ENCODE measurements at regions not wholly inside any gene's neighbourhood (a gene's known extent, or its start where the extent isn't known, plus 50 kb on each side); places are given as distances from the start of the nearest gene placed in this dataset.

DNA sequence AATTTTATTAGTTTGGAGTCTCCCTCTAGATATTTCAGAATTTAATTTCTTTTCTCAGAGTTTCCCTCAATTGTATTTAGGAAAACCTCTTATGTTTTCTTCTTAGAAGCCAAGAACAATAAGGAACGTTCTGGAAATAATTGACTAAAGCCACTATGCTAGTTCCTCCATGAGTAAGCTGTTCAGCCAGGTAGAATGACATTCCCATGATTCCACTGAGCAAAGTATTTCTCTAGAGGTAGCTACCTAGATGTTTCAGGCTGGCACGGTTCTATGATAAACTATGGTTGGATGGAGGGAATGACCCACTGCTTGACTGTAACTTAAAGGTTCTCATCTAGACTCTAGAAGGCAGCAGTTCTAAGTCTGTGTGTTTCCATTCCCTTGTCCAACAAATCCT is 62.4 kb downstream of the CLDN17 start:
- TF ChIP-seq SUZ12 (IDR thresholded peaks at IDR 0.05; ENCODE audit: extremely low read depth, insufficient read depth, insufficient read length): no peak
- TF ChIP-seq YY1 (IDR thresholded peaks at IDR 0.05; ENCODE audit: insufficient read depth, insufficient read length): no peak
- no peak for TF ChIP-seq ZNF274 (IDR thresholded peaks at IDR 0.05; ENCODE audit: low read depth, low read length)
- H3K4me3 ChIP-seq (ENCODE audit: insufficient read length, low read depth): no peak overlapping the region

DNA sequence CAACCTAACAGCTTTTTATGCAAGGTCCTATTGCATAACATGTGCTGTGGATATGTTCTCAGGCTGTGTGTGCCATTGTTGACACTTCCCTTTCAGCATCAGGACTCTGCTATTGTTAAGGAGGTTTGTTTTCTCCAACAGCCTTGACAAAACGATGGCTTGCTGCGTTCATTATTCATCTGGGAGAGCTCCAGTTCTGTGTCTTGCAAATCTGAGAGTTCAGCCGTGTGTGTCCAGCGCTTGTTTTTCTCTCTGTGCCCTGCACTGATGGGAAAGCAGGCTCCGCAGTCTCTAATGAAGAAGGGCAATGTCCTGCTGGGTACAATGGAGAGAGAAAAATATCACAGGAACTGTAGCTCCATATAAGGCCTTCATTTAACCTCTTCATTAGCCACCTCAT is 63.7 kb downstream of the CLDN17 start:
- TF ChIP-seq YY1 (IDR thresholded peaks at IDR 0.05; ENCODE audit: insufficient read depth, insufficient read length) (no peak), SUZ12 (IDR thresholded peaks at IDR 0.05; ENCODE audit: extremely low read depth, insufficient read depth, insufficient read length) (no peak), ZNF274 (IDR thresholded peaks at IDR 0.05; ENCODE audit: low read depth, low read length) (no peak)
- DNase-seq (ENCODE audit: low read depth, low spot score): peak; percentile 43
- H3K9ac ChIP-seq (ENCODE audit: insufficient read length, low read depth): no peak overlapping the region
- no peaks in the 10 kb centered on the region for H3K9me3 ChIP-seq (ENCODE audit: insufficient read depth, low read length)
- no peak overlapping the region for H3K4me3 ChIP-seq (ENCODE audit: insufficient read length, low read depth)
- H3K27me3 ChIP-seq (ENCODE audit: insufficient read depth, insufficient read length): no peaks in the 10 kb centered on the region
- no peaks in the 10 kb centered on the region for H3K36me3 ChIP-seq (ENCODE audit: insufficient read depth, insufficient read length, low read length)
- H3K4me1 ChIP-seq (ENCODE audit: insufficient read depth, insufficient read length): no peaks in the 10 kb centered on the region

More for the DNA sequence above, 62.4 kb downstream of the CLDN17 start:
- Histone ChIP-seq H3K9me3 (ENCODE audit: insufficient read depth, low read length) (no peaks in the 10 kb centered on the region), H3K9ac (ENCODE audit: insufficient read length, low read depth) (no peak overlapping the region), H3K27me3 (ENCODE audit: insufficient read depth, insufficient read length) (no peaks in the 10 kb centered on the region), H3K36me3 (ENCODE audit: insufficient read depth, insufficient read length, low read length) (no peaks in the 10 kb centered on the region), H3K4me1 (ENCODE audit: insufficient read depth, insufficient read length) (no peaks in the 10 kb centered on the region)
- DNase-seq (ENCODE audit: low read depth, low spot score): no peak

DNA sequence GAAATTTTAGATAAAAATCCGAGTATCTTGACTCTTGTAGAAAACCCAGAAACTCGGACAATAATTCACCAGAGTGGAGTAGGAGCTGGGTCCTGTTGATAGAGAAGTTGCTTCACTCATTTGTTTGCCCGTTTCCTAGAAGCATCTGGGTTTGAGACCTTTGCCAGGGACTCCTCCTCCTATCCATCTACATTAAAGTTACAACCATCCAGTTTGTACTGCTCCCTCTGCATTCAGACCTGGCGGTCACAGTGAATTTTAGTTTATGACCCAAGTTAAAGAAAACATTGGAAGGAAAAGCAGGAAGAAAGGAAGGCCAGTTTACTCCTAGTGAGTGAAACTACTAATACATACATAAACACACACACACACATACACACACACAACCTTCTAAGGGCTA is 64.6 kb downstream of the CLDN17 start:
- no peak for TF ChIP-seq YY1 (IDR thresholded peaks at IDR 0.05; ENCODE audit: insufficient read depth, insufficient read length)
- no peak for TF ChIP-seq SUZ12 (IDR thresholded peaks at IDR 0.05; ENCODE audit: extremely low read depth, insufficient read depth, insufficient read length)
- TF ChIP-seq ZNF274 (IDR thresholded peaks at IDR 0.05; ENCODE audit: low read depth, low read length): no peak
- Histone ChIP-seq H3K9me3 (ENCODE audit: insufficient read depth, low read length) (no peaks in the 10 kb centered on the region), H3K4me1 (ENCODE audit: insufficient read depth, insufficient read length) (no peaks in the 10 kb centered on the region), H3K27me3 (ENCODE audit: insufficient read depth, insufficient read length) (no peaks in the 10 kb centered on the region), H3K36me3 (ENCODE audit: insufficient read depth, insufficient read length, low read length) (no peaks in the 10 kb centered on the region), H3K9ac (ENCODE audit: insufficient read length, low read depth) (no peak overlapping the region), H3K4me3 (ENCODE audit: insufficient read length, low read depth) (no peak overlapping the region)
- DNase-seq (ENCODE audit: low read depth, low spot score): no peak

GRCh38 chr21:30097791-30098190 is 68.8 kb downstream of the CLDN17 start:
- Histone ChIP-seq H3K9ac (ENCODE audit: insufficient read length, low read depth) (no peak overlapping the region), H3K36me3 (ENCODE audit: insufficient read depth, insufficient read length, low read length) (no peaks in the 10 kb centered on the region), H3K4me1 (ENCODE audit: insufficient read depth, insufficient read length) (no peaks in the 10 kb centered on the region), H3K4me3 (ENCODE audit: insufficient read length, low read depth) (no peak overlapping the region), H3K9me3 (ENCODE audit: insufficient read depth, low read length) (no peaks in the 10 kb centered on the region), H3K27me3 (ENCODE audit: insufficient read depth, insufficient read length) (no peaks in the 10 kb centered on the region)
- TF ChIP-seq ZNF274 (IDR thresholded peaks at IDR 0.05; ENCODE audit: low read depth, low read length) (no peak), SUZ12 (IDR thresholded peaks at IDR 0.05; ENCODE audit: extremely low read depth, insufficient read depth, insufficient read length) (no peak), YY1 (IDR thresholded peaks at IDR 0.05; ENCODE audit: insufficient read depth, insufficient read length) (no peak)
- no peak for DNase-seq (ENCODE audit: low read depth, low spot score)

- Histone ChIP-seq H3K9me3 (ENCODE audit: insufficient read depth, low read length) (0 out of 2 replicates have a peak, but pooled peaks cover 9% of the 10 kb centered on the region), H3K36me3 (ENCODE audit: insufficient read depth, insufficient read length, low read length) (no peaks in the 10 kb centered on the region), H3K27me3 (ENCODE audit: insufficient read depth, insufficient read length) (no peaks in the 10 kb centered on the region), H3K4me1 (ENCODE audit: insufficient read depth, insufficient read length) (no peaks in the 10 kb centered on the region), H3K9ac (ENCODE audit: insufficient read length, low read depth) (no peak overlapping the region), H3K4me3 (ENCODE audit: insufficient read length, low read depth) (no peak overlapping the region)
- peak; percentile 86 for DNase-seq (ENCODE audit: low read depth, low spot score)
- no peak for TF ChIP-seq ZNF274 (IDR thresholded peaks at IDR 0.05; ENCODE audit: low read depth, low read length)
- TF ChIP-seq SUZ12 (IDR thresholded peaks at IDR 0.05; ENCODE audit: extremely low read depth, insufficient read depth, insufficient read length): no peak
- no peak for TF ChIP-seq YY1 (IDR thresholded peaks at IDR 0.05; ENCODE audit: insufficient read depth, insufficient read length)
These were observed 83.2 kb downstream of the CLDN17 start for GRCh38 chr21:30083225-30083945.

DNA sequence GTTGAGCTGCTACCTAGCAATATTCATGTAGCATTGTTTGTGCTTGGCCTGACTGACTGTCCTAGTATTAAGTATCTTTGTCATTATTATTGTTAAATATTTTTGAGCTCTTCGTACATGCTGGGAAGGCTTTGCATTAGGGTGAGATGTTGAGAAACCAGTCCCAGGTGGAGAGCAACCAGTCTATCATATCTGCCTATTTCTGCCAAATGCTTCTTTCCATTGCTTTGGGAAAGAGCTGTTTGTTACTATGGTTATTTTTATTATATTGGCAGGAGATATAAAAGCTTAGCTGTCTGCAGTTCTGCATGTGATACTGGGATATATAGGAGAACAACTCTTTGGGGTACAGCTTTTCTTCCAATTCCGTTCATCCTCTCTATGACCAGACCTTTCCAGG is 85.1 kb downstream of the CLDN17 start:
- H3K9me3 ChIP-seq (ENCODE audit: insufficient read depth, low read length): peaks cover 18% of the 10 kb centered on the region
- no peaks in the 10 kb centered on the region for H3K27me3 ChIP-seq (ENCODE audit: insufficient read depth, insufficient read length)
- no peak overlapping the region for H3K4me3 ChIP-seq (ENCODE audit: insufficient read length, low read depth)
- H3K36me3 ChIP-seq (ENCODE audit: insufficient read depth, insufficient read length, low read length): no peaks in the 10 kb centered on the region
- no peak for DNase-seq (ENCODE audit: low read depth, low spot score)
- TF ChIP-seq YY1 (IDR thresholded peaks at IDR 0.05; ENCODE audit: insufficient read depth, insufficient read length) (no peak), ZNF274 (IDR thresholded peaks at IDR 0.05; ENCODE audit: low read depth, low read length) (no peak), SUZ12 (IDR thresholded peaks at IDR 0.05; ENCODE audit: extremely low read depth, insufficient read depth, insufficient read length) (no peak)
- H3K4me1 ChIP-seq (ENCODE audit: insufficient read depth, insufficient read length): no peaks in the 10 kb centered on the region
- H3K9ac ChIP-seq (ENCODE audit: insufficient read length, low read depth): no peak overlapping the region

GRCh38 chr21:30072496-30072895 is 94.1 kb downstream of the CLDN17 start:
- Histone ChIP-seq H3K27me3 (ENCODE audit: insufficient read depth, insufficient read length) (no peaks in the 10 kb centered on the region), H3K9ac (ENCODE audit: insufficient read length, low read depth) (no peak overlapping the region), H3K4me1 (ENCODE audit: insufficient read depth, insufficient read length) (no peaks in the 10 kb centered on the region), H3K36me3 (ENCODE audit: insufficient read depth, insufficient read length, low read length) (no peaks in the 10 kb centered on the region), H3K9me3 (ENCODE audit: insufficient read depth, low read length) (peaks cover 22% of the 10 kb centered on the region), H3K4me3 (ENCODE audit: insufficient read length, low read depth) (no peak overlapping the region)
- TF ChIP-seq ZNF274 (IDR thresholded peaks at IDR 0.05; ENCODE audit: low read depth, low read length) (no peak), SUZ12 (IDR thresholded peaks at IDR 0.05; ENCODE audit: extremely low read depth, insufficient read depth, insufficient read length) (no peak), YY1 (IDR thresholded peaks at IDR 0.05; ENCODE audit: insufficient read depth, insufficient read length) (no peak)
- peak; percentile 95 for DNase-seq (ENCODE audit: low read depth, low spot score)
